ENCODE measurements at regions not wholly inside any gene's neighbourhood (a gene's known extent, or its start where the extent isn't known, plus 50 kb on each side); places are given as distances from the start of the nearest gene placed in this dataset.

DNA sequence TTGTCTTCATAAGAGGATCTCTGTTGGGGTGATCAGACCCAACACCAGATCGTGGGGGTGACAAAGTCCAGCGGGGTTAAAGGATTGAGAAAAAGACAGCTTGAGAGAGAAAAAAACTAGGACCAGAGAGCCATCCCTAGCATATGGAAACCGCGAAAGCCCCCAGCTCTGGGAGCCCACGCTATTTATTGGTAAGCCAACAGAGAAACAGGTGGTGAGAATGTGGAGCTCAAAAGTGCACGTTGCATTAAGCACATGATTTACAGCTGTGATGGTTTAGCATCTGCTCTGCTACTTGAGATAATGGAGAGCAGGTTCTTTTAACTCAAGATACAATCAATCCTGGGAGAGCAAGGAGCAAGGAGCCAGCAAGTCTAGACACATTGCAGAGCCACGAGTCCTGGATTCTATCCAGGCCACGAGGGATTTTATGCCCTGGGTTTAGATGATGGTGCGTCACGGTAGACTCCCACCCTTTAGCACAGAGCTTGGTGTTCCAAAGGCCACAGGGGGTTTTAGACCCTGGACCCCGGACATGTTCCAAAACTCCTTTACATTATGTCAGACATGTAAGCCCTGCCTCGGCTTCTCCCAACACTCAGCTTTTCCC lies 755.2 kb upstream of the SORCS1 start:
- TF ChIP-seq POLR2AphosphoS5 (IDR thresholded peaks at IDR 0.05; ENCODE audit: low read depth, low read length) (no peak), TAF1 (IDR thresholded peaks at IDR 0.05; ENCODE audit: low read depth, low read length) (no peak)
